Retinal pigment epithelial cell (primary cell): ENCODE measurements at regions not wholly inside any gene's neighbourhood (a gene's known extent, or its start where the extent isn't known, plus 50 kb on each side); places are given as distances from the start of the nearest gene placed in this dataset.

Experiments used
- DNase-seq: peaks from one replicate; pipeline ENCODE4 v3.0.0-alpha.2; 2010; ENCODE audit warnings: low read depth
- H3K4me3 ChIP-seq: 2 replicates; pipeline ENCODE4 v1.5.1; 2011; ENCODE audit warnings: mild to moderate bottlenecking, low read length, control low read depth, moderate library complexity
- CTCF ChIP-seq: conservative IDR thresholded peaks from 2 replicates; pipeline ENCODE4 v1.5.1; 2011; ENCODE audit warnings: low read depth, low read length, control low read depth, inconsistent platforms

- no peak for TF ChIP-seq CTCF
- no peak overlapping the region for H3K4me3 ChIP-seq
- DNase-seq, result no peak
These were observed 209.4 kb upstream of the ZFP42 start for GRCh38 chr4:187786190-187786589.

GRCh38 chr4:187789078-187789477, 206.5 kb upstream of the ZFP42 start:
- TF ChIP-seq CTCF, result no peak
- no peak for DNase-seq
- no peak overlapping the region for H3K4me3 ChIP-seq

GRCh38 chr4:187795737-187796136, 199.8 kb upstream of the ZFP42 start:
- no peak overlapping the region for H3K4me3 ChIP-seq
- no peak for DNase-seq
- TF ChIP-seq CTCF, result no peak

- no peak for TF ChIP-seq CTCF
- H3K4me3 ChIP-seq, result no peak overlapping the region
- no peak for DNase-seq
These were observed 197.2 kb upstream of the ZFP42 start for GRCh38 chr4:187798385-187798784.

- no peak for DNase-seq
- no peak overlapping the region for H3K4me3 ChIP-seq
- TF ChIP-seq CTCF, result no peak
These were observed 195.8 kb upstream of the ZFP42 start for GRCh38 chr4:187799735-187800134.

- no peak overlapping the region for H3K4me3 ChIP-seq
- DNase-seq, result no peak
- TF ChIP-seq CTCF, result no peak
These were observed 184.0 kb upstream of the ZFP42 start for GRCh38 chr4:187811591-187811990.

- no peak for DNase-seq
- peak overlapping the region; percentile 35 for H3K4me3 ChIP-seq
- TF ChIP-seq CTCF, result no peak
These were observed 180.7 kb upstream of the ZFP42 start for GRCh38 chr4:187814737-187815465.
